ENCODE measurements at regions not wholly inside any gene's neighbourhood (a gene's known extent, or its start where the extent isn't known, plus 50 kb on each side); places are given as distances from the start of the nearest gene placed in this dataset.
"Not testable (repeated sequence)": the region's sequence is repeated elsewhere in the genome, so short reads cannot be mapped to it uniquely, and the experiment has no call there.

- no peak for DNase-seq (ENCODE audit: low read depth)
These were observed 119.9 kb upstream of the ATP2B2 start for GRCh38 chr3:10625323-10625722.

DNA sequence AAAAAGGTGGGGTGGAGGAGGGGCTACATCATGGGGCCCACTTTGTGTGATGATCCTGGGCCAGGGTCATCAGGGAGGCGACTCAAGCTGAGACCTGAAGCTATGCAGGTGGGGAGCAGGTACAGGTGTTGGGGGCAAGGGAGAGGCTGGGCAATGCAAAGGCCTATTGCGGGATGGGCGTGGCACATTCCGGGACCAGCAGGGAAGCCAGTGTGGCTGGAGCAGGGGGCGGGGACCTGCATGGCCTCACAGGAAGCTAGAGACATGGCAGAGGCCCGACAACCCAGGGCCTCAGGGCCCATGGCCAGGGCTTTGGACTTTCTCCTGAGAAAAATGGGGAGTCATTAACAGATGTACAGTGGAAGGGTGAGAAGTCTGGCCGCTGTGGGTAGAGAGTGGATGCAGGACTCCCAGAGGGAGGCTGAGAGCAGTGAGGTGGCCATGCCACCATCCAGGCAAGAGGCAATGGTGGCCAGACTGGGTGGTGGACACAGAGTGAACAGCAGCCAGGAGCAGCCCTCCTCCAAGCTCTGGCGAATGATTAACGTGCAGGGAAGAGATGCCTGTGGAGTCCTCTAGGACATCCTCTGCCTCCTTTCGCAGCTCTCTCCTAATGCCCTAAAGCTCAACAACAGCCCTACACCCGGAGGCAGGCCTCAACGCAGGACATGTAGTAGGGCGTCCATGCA is 122.6 kb upstream of the ATP2B2 start:
- no peak for DNase-seq (ENCODE audit: low read depth)

GRCh38 chr3:10628891-10629670 is 123.7 kb upstream of the ATP2B2 start:
- no peak for DNase-seq (ENCODE audit: low read depth)

GRCh38 chr3:10629671-10630040 is 124.3 kb upstream of the ATP2B2 start:
- DNase-seq (ENCODE audit: low read depth): no peak

DNA sequence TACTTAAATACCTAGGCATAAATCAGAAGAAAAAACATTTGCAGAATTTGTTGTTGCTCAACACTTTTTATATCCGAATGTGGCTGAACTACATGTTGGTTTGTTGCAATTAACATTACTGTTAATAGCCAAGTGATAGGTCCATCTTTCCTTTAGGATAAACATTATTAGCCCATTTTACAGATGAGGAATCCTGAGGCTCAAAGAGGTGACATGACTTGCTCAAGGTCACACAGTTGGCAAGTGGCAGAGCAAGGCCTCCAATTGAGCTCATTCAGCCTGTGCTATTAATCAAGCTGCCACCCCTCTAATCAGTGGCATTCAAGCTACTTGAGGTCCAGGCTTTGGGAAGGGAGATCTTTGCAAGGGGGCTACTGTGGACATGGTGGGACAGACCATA is 125.8 kb upstream of the ATP2B2 start:
- no peak for DNase-seq (ENCODE audit: low read depth)

GRCh38 chr3:10632125-10632524 is 126.7 kb upstream of the ATP2B2 start:
- DNase-seq (ENCODE audit: low read depth): no peak

DNA sequence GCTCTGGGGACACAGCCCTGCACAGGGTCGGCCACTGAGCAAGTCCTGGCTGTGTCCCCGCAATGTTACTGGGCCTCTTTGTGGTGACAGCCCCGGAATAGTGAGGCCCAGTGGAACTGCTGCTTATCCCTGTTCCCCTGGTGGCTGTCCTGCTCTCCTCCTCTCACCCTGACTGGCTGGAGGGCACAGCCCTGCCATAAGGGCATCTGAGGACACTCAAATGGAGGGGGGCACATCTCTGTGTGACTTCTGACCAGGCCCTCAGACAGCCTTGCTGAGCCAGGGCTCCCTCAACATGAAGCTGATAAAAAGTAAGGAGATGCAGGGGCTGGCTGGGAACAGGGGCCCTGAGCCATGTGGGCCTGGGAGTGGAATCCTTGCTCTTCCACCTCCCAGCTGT is 127.4 kb upstream of the ATP2B2 start:
- no peak for DNase-seq (ENCODE audit: low read depth)

DNA sequence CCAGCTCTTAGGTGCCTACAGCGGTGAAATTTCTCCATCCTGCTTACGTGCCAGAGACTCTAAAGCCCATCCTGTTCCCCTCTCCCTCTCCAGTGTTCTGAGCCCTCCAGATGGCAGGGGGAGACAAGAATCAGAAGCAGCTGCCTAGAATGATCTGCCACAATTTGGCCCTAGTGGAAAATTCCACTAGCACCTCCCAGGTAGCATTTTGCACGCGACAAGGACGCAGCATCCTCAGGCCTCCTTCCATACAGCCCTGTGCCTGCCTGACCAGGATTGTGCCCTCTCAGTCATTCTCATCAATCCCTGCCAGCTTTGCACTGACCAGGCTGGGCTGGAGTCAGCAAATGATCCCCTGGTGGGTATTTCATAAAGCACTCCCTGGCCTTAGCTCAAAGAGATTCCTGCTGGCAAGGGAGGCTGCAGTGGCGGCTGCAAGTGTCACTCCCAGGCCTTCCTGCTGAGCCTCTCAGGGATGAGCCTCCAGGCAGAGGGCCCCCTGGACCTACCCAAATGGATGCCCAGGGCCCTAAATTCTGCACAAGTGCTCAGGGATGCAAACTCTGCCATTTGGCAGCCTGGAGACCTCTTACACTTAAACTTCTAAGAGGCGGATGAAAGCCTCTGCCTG is 130.2 kb upstream of the ATP2B2 start:
- no peak for DNase-seq (ENCODE audit: low read depth)

DNA sequence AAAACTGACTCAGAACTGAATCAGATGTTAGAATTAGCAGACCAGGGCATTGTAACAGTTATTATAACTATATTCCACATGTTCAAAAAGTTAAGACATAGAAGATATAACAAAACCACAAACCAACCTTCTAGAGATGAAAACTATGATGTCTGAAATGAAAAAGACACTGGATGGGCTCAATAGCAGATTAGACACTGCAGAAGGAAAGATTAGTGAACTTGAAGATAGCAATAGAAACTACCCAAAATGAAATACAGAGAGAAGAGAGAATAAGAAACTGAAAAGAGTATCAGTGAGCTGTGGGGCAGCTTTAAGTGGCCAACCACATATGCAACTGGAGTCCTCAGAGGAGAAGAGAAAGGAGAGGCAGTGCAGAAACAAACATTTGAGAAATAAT is 132.0 kb upstream of the ATP2B2 start:
- no peak for DNase-seq (ENCODE audit: low read depth)

DNA sequence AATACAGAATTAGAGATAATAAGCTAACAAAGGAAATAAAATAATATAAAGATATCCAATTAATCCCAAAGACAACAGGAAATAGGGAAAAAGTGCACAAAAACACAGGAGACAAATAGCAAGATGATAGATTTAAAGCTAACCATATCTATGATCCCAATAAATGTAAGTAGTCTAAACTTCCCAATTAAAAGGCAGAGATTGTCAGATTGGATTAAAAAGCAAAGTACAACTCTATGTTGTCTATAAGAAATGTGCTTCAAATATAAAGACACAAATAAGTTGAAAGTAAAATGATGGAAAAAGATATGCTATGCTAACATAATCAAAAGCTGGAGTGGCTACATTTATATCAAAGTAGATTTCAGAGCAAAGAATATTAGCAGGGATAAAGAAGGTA is 133.1 kb upstream of the ATP2B2 start:
- no peak for DNase-seq (ENCODE audit: low read depth)

DNA sequence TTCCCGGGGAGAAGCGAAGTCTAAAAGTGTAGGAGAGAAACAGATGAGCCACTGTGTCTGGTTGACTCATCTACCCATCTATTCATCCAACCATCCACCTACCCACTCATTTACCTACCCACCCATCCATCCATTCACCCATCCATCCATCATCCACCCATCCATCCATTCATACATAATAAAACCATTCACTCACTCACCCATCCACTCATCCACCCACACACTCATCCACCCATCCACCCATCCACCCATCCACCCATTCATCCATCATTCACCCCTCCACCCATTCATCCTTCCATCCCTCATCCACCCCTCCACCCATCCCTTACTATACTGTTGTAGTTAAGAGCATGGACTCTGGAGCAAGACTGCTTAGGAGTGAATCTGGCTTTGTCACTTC is 136.4 kb upstream of the ATP2B2 start:
- DNase-seq (ENCODE audit: low read depth): no peak

DNA sequence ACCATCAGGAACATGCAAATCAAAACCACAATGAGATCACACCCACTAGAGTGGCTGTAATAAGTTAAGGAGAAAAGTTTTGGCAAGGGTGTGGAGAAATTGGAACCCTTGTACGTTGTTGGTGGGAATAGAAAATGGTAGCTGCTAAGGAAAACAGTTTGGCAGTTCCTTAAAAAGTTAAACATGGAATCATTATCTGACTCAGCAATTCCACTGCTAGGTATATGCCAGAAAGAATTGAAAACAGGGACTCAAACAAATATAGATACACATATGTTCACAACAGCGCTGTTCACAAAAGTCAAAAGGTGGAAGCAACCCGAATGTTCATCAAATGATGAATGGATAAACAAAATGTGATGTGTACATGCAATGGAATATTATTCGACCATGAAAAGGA is 138.8 kb upstream of the ATP2B2 start:
- no peak for DNase-seq (ENCODE audit: low read depth)

DNA sequence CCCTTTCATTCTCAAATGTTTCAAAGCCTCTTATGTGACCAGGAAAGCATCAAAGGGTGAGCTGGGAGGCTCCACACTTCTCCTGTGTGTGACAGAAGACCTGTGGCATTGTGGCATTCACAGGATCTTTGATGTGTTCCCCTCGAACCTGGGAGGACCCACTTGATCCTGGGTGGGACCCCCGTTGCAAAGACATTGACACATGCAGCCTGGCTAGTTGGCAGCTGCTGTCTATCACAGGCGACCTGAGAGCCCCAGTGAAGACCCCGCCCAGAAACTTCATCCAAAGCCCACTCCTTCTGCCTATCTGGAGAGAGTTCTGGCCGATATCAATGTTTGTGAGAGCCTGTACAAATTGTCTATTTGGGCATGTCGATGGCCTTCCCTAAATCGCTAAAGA is 140.4 kb upstream of the ATP2B2 start:
- no peak for DNase-seq (ENCODE audit: low read depth)

GRCh38 chr3:10646531-10647335 is 141.3 kb upstream of the ATP2B2 start:
- DNase-seq (ENCODE audit: low read depth): no peak

- DNase-seq (ENCODE audit: low read depth): no peak
These were observed 142.0 kb upstream of the ATP2B2 start for GRCh38 chr3:10647376-10647775.

GRCh38 chr3:10648181-10648580 is 142.8 kb upstream of the ATP2B2 start:
- DNase-seq (ENCODE audit: low read depth): no peak

DNA sequence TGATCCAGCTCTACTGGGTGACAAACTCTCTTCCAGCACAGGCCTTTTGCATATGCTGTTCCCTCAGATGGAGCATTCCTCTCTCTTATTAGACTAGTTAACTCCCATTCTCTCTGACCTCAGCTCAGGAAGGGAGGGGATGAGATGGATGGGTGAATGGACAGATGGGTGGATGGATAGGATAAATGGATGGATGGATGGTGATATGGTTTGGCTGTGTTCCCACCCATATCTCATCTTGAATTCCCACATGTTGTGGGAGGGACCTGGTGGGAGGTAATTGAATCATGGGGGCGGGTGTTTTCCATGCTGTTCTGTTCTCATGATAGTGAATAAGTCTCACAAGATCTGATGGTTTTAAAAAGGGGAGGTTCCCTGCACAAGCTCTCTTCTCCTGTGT is 144.1 kb upstream of the ATP2B2 start:
- DNase-seq (ENCODE audit: low read depth): not testable (repeated sequence)

DNA sequence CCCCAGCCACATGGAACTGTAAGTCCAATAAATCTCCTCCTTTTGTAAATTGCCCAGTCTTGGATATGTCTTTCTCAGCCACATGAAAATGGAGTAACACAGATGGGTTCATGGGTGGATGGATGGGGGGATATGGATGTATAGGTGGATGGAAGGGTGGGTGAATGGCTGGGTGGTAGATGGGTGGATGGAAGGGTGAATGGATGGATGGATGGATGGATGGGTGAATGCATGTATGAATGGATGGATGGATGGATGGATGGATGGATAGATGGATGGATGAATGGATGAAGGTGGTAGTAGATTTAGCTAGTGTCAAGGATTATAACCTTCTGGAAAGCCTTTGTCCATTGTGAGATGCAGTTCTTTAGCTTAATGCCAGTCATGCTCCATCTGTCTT is 146.1 kb upstream of the ATP2B2 start:
- DNase-seq (ENCODE audit: low read depth): no peak

- no peak for DNase-seq (ENCODE audit: low read depth)
These were observed 147.9 kb upstream of the ATP2B2 start for GRCh38 chr3:10653241-10653640.

- no peak for DNase-seq (ENCODE audit: low read depth)
These were observed 148.7 kb upstream of the ATP2B2 start for GRCh38 chr3:10653866-10654611.

GRCh38 chr3:10655105-10655504 is 149.7 kb upstream of the ATP2B2 start:
- DNase-seq (ENCODE audit: low read depth): no peak

DNA sequence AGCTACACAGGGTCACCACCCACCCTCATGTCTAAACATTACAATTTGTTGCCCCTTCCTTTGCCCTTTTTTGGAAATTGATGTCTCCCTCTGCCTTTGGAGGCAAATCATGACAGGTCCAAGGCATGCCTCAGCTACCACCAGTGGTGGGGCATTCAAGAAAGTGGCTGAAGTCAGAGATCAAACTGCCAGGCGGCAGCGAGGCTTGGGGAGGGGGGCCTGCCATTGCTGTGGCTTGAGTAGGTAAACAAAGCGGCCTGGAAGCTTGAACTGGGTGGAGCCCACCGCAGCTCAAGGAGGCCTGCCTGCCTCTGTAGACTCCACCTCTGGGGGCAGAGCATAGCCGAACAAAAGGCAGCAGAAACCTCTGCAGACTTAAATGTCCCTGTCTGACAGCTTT is 152.0 kb upstream of the ATP2B2 start:
- not testable (repeated sequence) for DNase-seq (ENCODE audit: low read depth)

Data from renal cortical epithelial cell (primary cell).